ENCODE measurements at regions not wholly inside any gene's neighbourhood (a gene's known extent, or its start where the extent isn't known, plus 50 kb on each side); places are given as distances from the start of the nearest gene placed in this dataset.

GRCh38 chr4:154107337-154107736 is 318.5 kb upstream of the SFRP2 start:
- DNase-seq (ENCODE audit: low read depth in 4 of 4, low spot score in 1 of 4), result no peak

- no peak for DNase-seq (ENCODE audit: low read depth in 4 of 4, low spot score in 1 of 4)
Measured at GRCh38 chr4:154088741-154089140, 299.9 kb upstream of the SFRP2 start.

- no peak for DNase-seq (ENCODE audit: low read depth in 4 of 4, low spot score in 1 of 4)
Measured at GRCh38 chr4:154086247-154086646, 297.4 kb upstream of the SFRP2 start.

GRCh38 chr4:154084864-154085263 is 296.0 kb upstream of the SFRP2 start:
- no peak for DNase-seq (ENCODE audit: low read depth in 4 of 4, low spot score in 1 of 4)

GRCh38 chr4:154082760-154083535 is 294.1 kb upstream of the SFRP2 start:
- no peak for DNase-seq (ENCODE audit: low read depth in 4 of 4, low spot score in 1 of 4)

- no peak for DNase-seq (ENCODE audit: low read depth in 4 of 4, low spot score in 1 of 4)
Measured at GRCh38 chr4:154081391-154081790, 292.5 kb upstream of the SFRP2 start.

GRCh38 chr4:154078504-154079350 is 289.8 kb upstream of the SFRP2 start:
- DNase-seq (ENCODE audit: low read depth in 4 of 4, low spot score in 1 of 4), result no peak

- no peak for DNase-seq (ENCODE audit: low read depth in 4 of 4, low spot score in 1 of 4)
Measured at GRCh38 chr4:154076921-154077320, 288.0 kb upstream of the SFRP2 start.

GRCh38 chr4:154073107-154073822 is 284.4 kb upstream of the SFRP2 start:
- DNase-seq (ENCODE audit: low read depth in 4 of 4, low spot score in 1 of 4), result peak in 1 of 4 experiments; percentile 2

GRCh38 chr4:154067786-154068185 is 278.9 kb upstream of the SFRP2 start:
- DNase-seq (ENCODE audit: low read depth in 4 of 4, low spot score in 1 of 4), result no peak

- no peak for DNase-seq (ENCODE audit: low read depth in 4 of 4, low spot score in 1 of 4)
Measured at GRCh38 chr4:154065368-154065767, 276.5 kb upstream of the SFRP2 start.

GRCh38 chr4:154064244-154064643 is 275.4 kb upstream of the SFRP2 start:
- DNase-seq (ENCODE audit: low read depth in 4 of 4, low spot score in 1 of 4), result no peak

GRCh38 chr4:154049457-154050181 is 260.7 kb upstream of the SFRP2 start:
- DNase-seq (ENCODE audit: low read depth in 4 of 4, low spot score in 1 of 4), result no peak

- DNase-seq (ENCODE audit: low read depth in 4 of 4, low spot score in 1 of 4), result no peak
Measured at GRCh38 chr4:154047733-154048132, 258.9 kb upstream of the SFRP2 start.

- no peak for DNase-seq (ENCODE audit: low read depth in 4 of 4, low spot score in 1 of 4)
Measured at GRCh38 chr4:154044742-154045485, 256.0 kb upstream of the SFRP2 start.

- DNase-seq (ENCODE audit: low read depth in 4 of 4, low spot score in 1 of 4), result no peak
Measured at GRCh38 chr4:154044108-154044531, 255.2 kb upstream of the SFRP2 start.

- DNase-seq (ENCODE audit: low read depth in 4 of 4, low spot score in 1 of 4), result no peak
Measured at GRCh38 chr4:154041640-154042039, 252.8 kb upstream of the SFRP2 start.

GRCh38 chr4:154039435-154040343 is 250.8 kb upstream of the SFRP2 start:
- DNase-seq (ENCODE audit: low read depth in 4 of 4, low spot score in 1 of 4), result no peak

GRCh38 chr4:154036856-154037255 is 248.0 kb upstream of the SFRP2 start:
- DNase-seq (ENCODE audit: low read depth in 4 of 4, low spot score in 1 of 4), result no peak
